GM06990 (cell line): ENCODE measurements at regions not wholly inside any gene's neighbourhood (a gene's known extent, or its start where the extent isn't known, plus 50 kb on each side); places are given as distances from the start of the nearest gene placed in this dataset.

ENCODE experiments used
- DNase-seq: peaks from one replicate; pipeline ENCODE4 v3.0.0-alpha.2; 2011; ENCODE audit not compliant: insufficient read length; ENCODE audit errors: extremely low read depth
- H3K27me3 ChIP-seq: replicated peaks from 2 replicates; pipeline ENCODE4 v1.6.0; 2011; ENCODE audit warnings: low read length; ENCODE audit not compliant: control insufficient read depth, insufficient read depth
- H3K36me3 ChIP-seq: 2 replicates; pipeline ENCODE4 v1.5.1; 2011; ENCODE audit warnings: low read length; ENCODE audit not compliant: control insufficient read depth, insufficient read depth
- H3K4me3 ChIP-seq: replicated peaks from 2 replicates; pipeline ENCODE4 v1.5.1; 2011; ENCODE audit warnings: low read depth, mild to moderate bottlenecking, control low read depth, low read length
- TF ChIP-seq, protein P1 (sequence below): IDR thresholded peaks from 2 replicates; pipeline ENCODE4 v1.5.1; 2011; ENCODE audit warnings: low read length, control low read depth, mild to moderate bottlenecking, inconsistent platforms; ENCODE audit not compliant: insufficient read depth, poor library complexity, severe bottlenecking

DNA sequence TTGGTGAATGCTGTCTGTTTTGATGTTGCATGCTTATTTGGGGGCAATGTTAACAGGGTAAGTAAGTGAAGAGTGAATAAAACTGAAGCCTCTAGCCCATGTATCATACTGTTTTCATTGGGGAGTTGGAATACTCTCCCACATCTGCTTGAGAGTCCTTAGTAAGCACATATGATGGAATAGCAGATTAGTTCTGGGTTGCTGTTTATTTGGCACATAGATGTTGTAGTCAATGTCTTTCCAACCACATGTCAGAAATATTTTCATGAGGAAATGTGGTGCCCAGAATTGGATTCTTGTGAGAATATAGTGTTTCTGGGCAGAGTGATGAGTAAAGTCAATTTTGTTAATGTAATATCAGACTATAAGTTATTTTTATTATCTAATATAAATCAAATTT, 611.7 kb upstream of the FTMT start:
- TF ChIP-seq, protein P1, sequence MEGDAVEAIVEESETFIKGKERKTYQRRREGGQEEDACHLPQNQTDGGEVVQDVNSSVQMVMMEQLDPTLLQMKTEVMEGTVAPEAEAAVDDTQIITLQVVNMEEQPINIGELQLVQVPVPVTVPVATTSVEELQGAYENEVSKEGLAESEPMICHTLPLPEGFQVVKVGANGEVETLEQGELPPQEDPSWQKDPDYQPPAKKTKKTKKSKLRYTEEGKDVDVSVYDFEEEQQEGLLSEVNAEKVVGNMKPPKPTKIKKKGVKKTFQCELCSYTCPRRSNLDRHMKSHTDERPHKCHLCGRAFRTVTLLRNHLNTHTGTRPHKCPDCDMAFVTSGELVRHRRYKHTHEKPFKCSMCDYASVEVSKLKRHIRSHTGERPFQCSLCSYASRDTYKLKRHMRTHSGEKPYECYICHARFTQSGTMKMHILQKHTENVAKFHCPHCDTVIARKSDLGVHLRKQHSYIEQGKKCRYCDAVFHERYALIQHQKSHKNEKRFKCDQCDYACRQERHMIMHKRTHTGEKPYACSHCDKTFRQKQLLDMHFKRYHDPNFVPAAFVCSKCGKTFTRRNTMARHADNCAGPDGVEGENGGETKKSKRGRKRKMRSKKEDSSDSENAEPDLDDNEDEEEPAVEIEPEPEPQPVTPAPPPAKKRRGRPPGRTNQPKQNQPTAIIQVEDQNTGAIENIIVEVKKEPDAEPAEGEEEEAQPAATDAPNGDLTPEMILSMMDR, result no peak
- H3K36me3 ChIP-seq, result no peaks in the 10 kb centered on the region
- no peak for DNase-seq
- H3K27me3 ChIP-seq, result no peaks in the 10 kb centered on the region
- no peak overlapping the region for H3K4me3 ChIP-seq

DNA sequence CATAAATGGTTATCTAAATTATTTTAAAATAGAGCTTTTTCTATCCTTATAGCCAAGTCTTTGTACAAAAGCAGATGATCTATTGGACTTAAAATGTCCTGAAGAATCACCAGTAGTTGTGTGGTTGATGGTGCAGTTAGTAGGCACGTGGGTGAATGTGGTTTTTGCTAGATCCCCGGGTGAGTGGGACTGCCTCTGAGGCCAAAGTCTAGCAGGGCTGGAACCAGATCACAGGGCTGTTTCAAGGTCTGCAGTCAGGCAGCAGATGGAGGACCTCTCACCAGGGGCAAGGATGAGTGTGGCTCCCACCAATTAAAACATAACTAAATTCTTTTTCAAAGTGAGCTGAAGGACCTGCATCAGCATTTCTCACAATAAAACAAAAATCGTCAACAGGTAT, 604.7 kb upstream of the FTMT start:
- Histone ChIP-seq H3K27me3 (no peaks in the 10 kb centered on the region), H3K4me3 (no peak overlapping the region), H3K36me3 (no peaks in the 10 kb centered on the region)
- TF ChIP-seq, protein P1, result no peak
- no peak for DNase-seq

DNA sequence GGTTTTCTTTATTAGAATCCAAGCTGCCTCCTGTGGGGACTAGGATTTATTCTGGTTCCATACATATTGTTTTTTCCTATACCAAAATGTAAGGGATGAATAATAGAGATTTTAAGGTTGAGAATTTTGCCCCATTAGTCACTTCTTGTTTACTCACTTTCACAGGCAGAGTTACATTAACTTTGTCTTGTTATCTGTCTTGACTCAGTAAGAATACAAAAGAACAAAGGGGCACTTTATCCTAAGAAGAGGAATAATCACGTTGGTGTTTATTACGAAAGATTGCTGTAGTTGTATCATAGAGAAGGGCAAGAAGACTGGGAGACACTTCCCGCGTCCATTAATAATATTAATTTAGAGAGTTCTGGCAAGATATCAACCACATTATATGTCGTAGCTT, 599.7 kb upstream of the FTMT start:
- Histone ChIP-seq H3K36me3 (no peaks in the 10 kb centered on the region), H3K4me3 (no peak overlapping the region), H3K27me3 (no peaks in the 10 kb centered on the region)
- no peak for DNase-seq
- TF ChIP-seq, protein P1, result no peak

DNA sequence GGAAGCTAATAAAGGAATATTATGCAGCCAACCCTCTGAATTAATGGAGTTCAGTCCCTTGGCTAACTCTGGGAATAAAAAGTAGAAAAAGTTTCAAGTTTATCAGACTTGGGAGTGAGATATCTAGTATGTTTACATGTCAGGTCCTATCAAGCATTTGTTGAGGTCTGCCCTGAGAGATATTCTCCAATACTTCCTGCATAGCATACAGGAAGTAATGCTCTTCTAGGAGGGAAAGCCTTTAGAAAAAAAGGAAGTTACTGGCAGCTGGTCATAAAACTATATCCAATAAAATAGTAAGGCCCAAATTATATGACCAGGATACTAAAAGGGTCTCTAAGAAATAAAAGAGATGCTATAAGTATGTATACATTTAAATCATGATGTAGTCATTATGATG, 594.1 kb upstream of the FTMT start:
- TF ChIP-seq, protein P1, result no peak
- Histone ChIP-seq H3K27me3 (no peaks in the 10 kb centered on the region), H3K36me3 (no peaks in the 10 kb centered on the region), H3K4me3 (no peak overlapping the region)
- DNase-seq, result no peak

DNA sequence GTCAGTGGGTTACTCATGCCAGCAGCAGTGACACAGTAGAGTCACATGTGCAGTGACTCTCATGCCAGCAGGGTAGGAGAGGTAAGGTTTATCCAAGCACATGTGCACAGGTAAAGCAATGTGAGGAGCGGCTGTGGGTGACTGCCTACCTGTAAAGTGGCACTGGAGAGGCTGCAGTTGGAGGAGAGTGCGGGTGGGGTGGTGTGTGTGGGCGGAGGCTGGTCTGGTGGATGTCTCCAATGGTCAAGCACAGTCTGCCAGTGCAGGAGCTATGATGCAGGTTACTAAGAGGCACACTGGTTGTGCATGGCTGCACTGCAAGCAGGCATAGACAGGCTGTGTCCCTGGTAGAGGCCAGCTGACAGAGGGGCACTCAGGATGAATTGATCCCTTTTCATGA, 588.2 kb upstream of the FTMT start:
- Histone ChIP-seq H3K27me3 (no peaks in the 10 kb centered on the region), H3K36me3 (no peaks in the 10 kb centered on the region), H3K4me3 (no peak overlapping the region)
- TF ChIP-seq, protein P1, result no peak
- no peak for DNase-seq

DNA sequence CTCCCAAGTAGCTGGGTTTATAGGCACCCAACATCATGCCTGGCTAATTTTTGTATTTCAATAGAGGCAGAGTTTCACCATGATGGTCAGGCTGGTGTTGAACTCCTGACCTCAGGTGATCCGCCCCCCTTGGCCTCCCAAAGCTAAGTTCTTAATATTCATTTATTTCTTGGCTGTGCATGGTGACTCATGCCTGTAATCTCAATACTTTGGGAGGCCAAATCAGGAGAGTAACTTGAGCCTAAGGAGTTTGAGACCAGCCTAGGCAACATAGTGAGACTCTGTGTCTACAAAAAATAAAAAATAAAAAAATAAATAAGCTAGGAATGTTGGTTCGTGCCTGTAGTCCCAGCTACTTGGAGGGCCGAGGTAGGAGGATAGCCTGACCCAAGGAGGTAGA, 587.1 kb upstream of the FTMT start:
- TF ChIP-seq, protein P1, result no peak
- H3K4me3 ChIP-seq, result no peak overlapping the region

More for the DNA sequence above, 587.1 kb upstream of the FTMT start:
- no peaks in the 10 kb centered on the region for H3K36me3 ChIP-seq
- no peak for DNase-seq
- no peaks in the 10 kb centered on the region for H3K27me3 ChIP-seq
